Fibroblast of lung (primary cell): ENCODE measurements at regions not wholly inside any gene's neighbourhood (a gene's known extent, or its start where the extent isn't known, plus 50 kb on each side); places are given as distances from the start of the nearest gene placed in this dataset.
"Not testable (repeated sequence)": the region's sequence is repeated elsewhere in the genome, so short reads cannot be mapped to it uniquely, and the experiment has no call there.

Source experiments
- EZH2 ChIP-seq: IDR thresholded peaks from 2 replicates; pipeline ENCODE4 v1.5.1; 2012; ENCODE audit warnings: low read length, control low read depth, mild to moderate bottlenecking; ENCODE audit errors: missing control alignments
- TF ChIP-seq, protein P1 (sequence below), 2 donors: IDR thresholded peaks in 1 of 2; conservative IDR thresholded peaks in 1 of 2; 1 replicate in 1 of 2; 2 replicates in 1 of 2; pipeline ENCODE4 v1.5.1; 2011 to 2012; ENCODE audit warnings: low read length in 2 of 2, control low read depth in 1 of 2, inconsistent platforms in 1 of 2, low read depth in 1 of 2, mild to moderate bottlenecking in 1 of 2

DNA sequence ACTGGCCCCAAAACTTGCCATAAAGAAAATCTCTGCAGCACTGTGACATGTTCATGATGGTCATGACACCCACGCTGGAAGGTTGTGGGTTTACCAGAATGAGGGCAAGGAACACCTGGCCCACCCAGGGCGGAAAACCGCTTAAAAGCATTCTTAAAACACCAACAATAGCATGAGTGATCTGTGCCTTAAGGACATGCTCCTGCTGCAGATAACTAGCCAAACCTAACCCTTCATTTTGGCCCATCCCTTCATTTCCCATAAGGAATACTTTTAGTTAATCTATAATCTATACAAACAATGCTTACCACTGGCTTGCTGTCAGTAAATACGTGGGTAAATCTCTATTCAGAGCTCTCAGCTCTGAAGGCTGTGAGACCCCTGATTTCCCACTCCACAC, 67.6 kb downstream of the FAM50B start:
- TF ChIP-seq, protein P1, sequence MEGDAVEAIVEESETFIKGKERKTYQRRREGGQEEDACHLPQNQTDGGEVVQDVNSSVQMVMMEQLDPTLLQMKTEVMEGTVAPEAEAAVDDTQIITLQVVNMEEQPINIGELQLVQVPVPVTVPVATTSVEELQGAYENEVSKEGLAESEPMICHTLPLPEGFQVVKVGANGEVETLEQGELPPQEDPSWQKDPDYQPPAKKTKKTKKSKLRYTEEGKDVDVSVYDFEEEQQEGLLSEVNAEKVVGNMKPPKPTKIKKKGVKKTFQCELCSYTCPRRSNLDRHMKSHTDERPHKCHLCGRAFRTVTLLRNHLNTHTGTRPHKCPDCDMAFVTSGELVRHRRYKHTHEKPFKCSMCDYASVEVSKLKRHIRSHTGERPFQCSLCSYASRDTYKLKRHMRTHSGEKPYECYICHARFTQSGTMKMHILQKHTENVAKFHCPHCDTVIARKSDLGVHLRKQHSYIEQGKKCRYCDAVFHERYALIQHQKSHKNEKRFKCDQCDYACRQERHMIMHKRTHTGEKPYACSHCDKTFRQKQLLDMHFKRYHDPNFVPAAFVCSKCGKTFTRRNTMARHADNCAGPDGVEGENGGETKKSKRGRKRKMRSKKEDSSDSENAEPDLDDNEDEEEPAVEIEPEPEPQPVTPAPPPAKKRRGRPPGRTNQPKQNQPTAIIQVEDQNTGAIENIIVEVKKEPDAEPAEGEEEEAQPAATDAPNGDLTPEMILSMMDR (conservative IDR thresholded peaks at IDR 0.05 in 1 of 2, IDR thresholded peaks at IDR 0.05 in 1 of 2; ENCODE audit: low read depth in 1 of 2, low read length in 2 of 2) = not testable (repeated sequence)
- TF ChIP-seq EZH2 = not testable (repeated sequence)
